CD14-positive monocyte (primary cell): ENCODE measurements at regions not wholly inside any gene's neighbourhood (a gene's known extent, or its start where the extent isn't known, plus 50 kb on each side); places are given as distances from the start of the nearest gene placed in this dataset.
"Not testable (repeated sequence)": the region's sequence is repeated elsewhere in the genome, so short reads cannot be mapped to it uniquely, and the experiment has no call there.

ENCODE experiments used
- DNase-seq, 3 donors: peaks; one replicate each; pipeline ENCODE4 v3.0.0-alpha.2; 2011 to 2022
- H2AFZ ChIP-seq: 2 replicates; pipeline ENCODE4 v1.6.0; 2012; ENCODE audit warnings: mild to moderate bottlenecking, low read depth, low read length, inconsistent platforms; ENCODE audit not compliant: insufficient read depth, poor library complexity, severe bottlenecking
- H3K27ac ChIP-seq, 2 donors: 1 replicate in 1 of 2; 2 replicates in 1 of 2; pipeline ENCODE4 v1.5.1; 2012 to 2013; ENCODE audit warnings: low read length in 2 of 2, control low read depth in 1 of 2, inconsistent platforms in 1 of 2, low read depth in 1 of 2, mild to moderate bottlenecking in 1 of 2
- H3K27me3 ChIP-seq, 2 donors: one replicate each; pipeline versions ENCODE4 v1.6.0 to v1.6.1; 2011 to 2013; ENCODE audit warnings: low read length in 2 of 2; ENCODE audit not compliant: control insufficient read depth in 2 of 2, insufficient read depth in 2 of 2
- H3K36me3 ChIP-seq, 2 donors: replicated peaks in 1 of 2; 1 replicate in 1 of 2; 2 replicates in 1 of 2; pipeline versions ENCODE4 v1.5.1 to v1.6.1; 2012 to 2013; ENCODE audit warnings: low read length in 2 of 2, control low read depth in 1 of 2, inconsistent platforms in 1 of 2, mild to moderate bottlenecking in 1 of 2; ENCODE audit not compliant: insufficient read depth in 2 of 2, control insufficient read depth in 1 of 2
- H3K4me1 ChIP-seq, 2 donors: 1 replicate in 1 of 2; 2 replicates in 1 of 2; pipeline versions ENCODE4 v1.5.1 to v1.6.1; 2012 to 2013; ENCODE audit warnings: low read length in 2 of 2, control low read depth in 1 of 2, inconsistent platforms in 1 of 2, mild to moderate bottlenecking in 1 of 2, moderate library complexity in 1 of 2; ENCODE audit not compliant: insufficient read depth in 2 of 2, control insufficient read depth in 1 of 2
- H3K4me2 ChIP-seq: replicated peaks from 2 replicates; pipeline ENCODE3; 2012; ENCODE audit warnings: low read length, moderate library complexity, mild to moderate bottlenecking; ENCODE audit not compliant: poor library complexity, severe bottlenecking; ENCODE audit errors: extremely low read depth
- H3K4me3 ChIP-seq, 3 experiments: fragments of 200-600 bp in 1 of 3; sonication (generic) in 1 of 3; replicated peaks in 1 of 3; 1 replicate in 2 of 3; 2 replicates in 1 of 3; pipeline ENCODE4 v1.5.1; 2011 to 2013; ENCODE audit warnings: low read length in 3 of 3, mild to moderate bottlenecking in 3 of 3, control low read depth in 2 of 3, low read depth in 2 of 3, inconsistent platforms in 1 of 3, moderate library complexity in 1 of 3
- H3K79me2 ChIP-seq: 2 replicates; pipeline ENCODE4 v1.6.0; 2012; ENCODE audit warnings: mild to moderate bottlenecking, control low read depth, inconsistent platforms, low read length, moderate library complexity; ENCODE audit not compliant: insufficient read depth
- H3K9ac ChIP-seq: 2 replicates; pipeline ENCODE4 v1.6.0; 2017; ENCODE audit warnings: low read length, mild to moderate bottlenecking; ENCODE audit not compliant: insufficient read depth, poor library complexity, severe bottlenecking
- H3K9me3 ChIP-seq, 2 donors: replicated peaks in 1 of 2; 1 replicate in 1 of 2; 2 replicates in 1 of 2; pipeline versions ENCODE4 v1.5.1 to v1.6.1; 2012 to 2013; ENCODE audit warnings: low read length in 2 of 2, control low read depth in 1 of 2; ENCODE audit not compliant: control insufficient read depth in 1 of 2, insufficient read depth in 1 of 2
- H4K20me1 ChIP-seq: 2 replicates; pipeline ENCODE4 v1.6.0; 2012; ENCODE audit warnings: mild to moderate bottlenecking, low read length, control low read depth, moderate library complexity; ENCODE audit not compliant: insufficient read depth
- H3K27ac Mint-ChIP-seq, 7 donors: one replicate each; pipeline ENCODE4 v1.8.0; 2020; ENCODE audit warnings: mild to moderate bottlenecking in 7 of 7, mixed read lengths in 7 of 7, moderate library complexity in 6 of 7, inconsistent platforms in 2 of 7
- H3K27me3 Mint-ChIP-seq, 3 donors: one replicate each; pipeline ENCODE4 v1.8.0; 2021 to 2022; ENCODE audit warnings: low read depth in 3 of 3, mild to moderate bottlenecking in 3 of 3, mixed read lengths in 3 of 3, moderate library complexity in 3 of 3, inconsistent platforms in 1 of 3
- H3K36me3 Mint-ChIP-seq, 2 donors: one replicate each; pipeline ENCODE4 v1.8.0; 2020; ENCODE audit warnings: mixed read lengths in 2 of 2, inconsistent platforms in 1 of 2, mild to moderate bottlenecking in 1 of 2
- H3K4me1 Mint-ChIP-seq: one replicate; pipeline ENCODE4 v1.8.0; 2020; ENCODE audit warnings: mild to moderate bottlenecking, mixed read lengths
- H3K4me3 Mint-ChIP-seq, 2 donors: one replicate each; pipeline ENCODE4 v1.8.0; 2020; ENCODE audit warnings: mild to moderate bottlenecking in 2 of 2, mixed read lengths in 2 of 2, moderate library complexity in 1 of 2
- H3K9me3 Mint-ChIP-seq, 7 donors: one replicate each; pipeline ENCODE4 v1.8.0; 2020 to 2022; ENCODE audit warnings: mixed read lengths in 7 of 7, mild to moderate bottlenecking in 6 of 7, moderate library complexity in 6 of 7, inconsistent platforms in 2 of 7
- CTCF ChIP-seq: fragments of 200-600 bp; IDR thresholded peaks from one replicate; pipeline ENCODE4 v1.8.0; 2022; ENCODE audit warnings: antibody characterized with exemption, mild to moderate bottlenecking
- WGBS: methylation state at CpG from one replicate; pipeline ENCODE4 v1.1.5; 2013; ENCODE audit warnings: missing lambda C conversion rate; ENCODE audit not compliant: insufficient coverage; 5-methylcytosine and 5-hydroxymethylcytosine counted together
- intact Hi-C, 2 donors: fragments of 100-400 bp; cut with micrococcal nuclease; formaldehyde crosslinking; loops; one replicate each; pipeline versions ENCODE4 v1.15.0 to v1.15.1; 2023

GRCh38 chr7:120190109-120190508, 82.9 kb upstream of the KCND2 start:
- Histone ChIP-seq H3K9me3 (no peaks in the 10 kb centered on the region), H3K4me3 (no peak overlapping the region), H3K4me1 (no peaks in the 10 kb centered on the region), H3K79me2 (no peaks in the 10 kb centered on the region), H3K9ac (no peak overlapping the region), H4K20me1 (no peaks in the 10 kb centered on the region), H3K27me3 (no peaks in the 10 kb centered on the region), H2AFZ (no peak overlapping the region), H3K27ac (no peak overlapping the region), H3K4me2 (no peak overlapping the region), H3K36me3 (no peaks in the 10 kb centered on the region)
- no peak overlapping the region for H3K4me3 Mint-ChIP-seq
- TF ChIP-seq CTCF = no peak
- DNase-seq = no peak
- H3K36me3 Mint-ChIP-seq = no peaks in the 10 kb centered on the region
- intact Hi-C loops = no loop called here
- H3K27ac Mint-ChIP-seq = no peak overlapping the region
- H3K9me3 Mint-ChIP-seq = peaks cover 0 to 3% (median 0%) of the 10 kb centered on the region in 7 donors
- H3K27me3 Mint-ChIP-seq = no peaks in the 10 kb centered on the region
- no peaks in the 10 kb centered on the region for H3K4me1 Mint-ChIP-seq

GRCh38 chr7:120190566-120190965, 82.4 kb upstream of the KCND2 start:
- H3K27ac ChIP-seq = no peak overlapping the region
- no peak for DNase-seq
- H3K4me3 ChIP-seq = no peak overlapping the region
- peaks cover 0 to 3% (median 0%) of the 10 kb centered on the region in 7 donors for H3K9me3 Mint-ChIP-seq
- H3K4me2 ChIP-seq = no peak overlapping the region
- intact Hi-C loops = no loop called here
- H3K36me3 Mint-ChIP-seq = no peaks in the 10 kb centered on the region
- no peaks in the 10 kb centered on the region for H3K79me2 ChIP-seq
- no peak overlapping the region for H3K4me3 Mint-ChIP-seq
- no peaks in the 10 kb centered on the region for H3K9me3 ChIP-seq
- WGBS = 71% methylated on average over 1 of the region's 1 CpG
- no peak overlapping the region for H2AFZ ChIP-seq
- TF ChIP-seq CTCF = no peak
- H3K27me3 ChIP-seq = no peaks in the 10 kb centered on the region
- no peak overlapping the region for H3K9ac ChIP-seq
- H4K20me1 ChIP-seq = no peaks in the 10 kb centered on the region
- H3K4me1 Mint-ChIP-seq = no peaks in the 10 kb centered on the region
- H3K27ac Mint-ChIP-seq = peak overlapping the region in 1 of 7 donors; percentile 33
- no peaks in the 10 kb centered on the region for H3K36me3 ChIP-seq
- H3K4me1 ChIP-seq = no peaks in the 10 kb centered on the region
- H3K27me3 Mint-ChIP-seq = no peaks in the 10 kb centered on the region

- H3K27ac Mint-ChIP-seq, H3K36me3 ChIP-seq, H3K9me3 ChIP-seq, H4K20me1 ChIP-seq, H3K27me3 ChIP-seq, H3K9ac ChIP-seq, intact Hi-C loops, H3K9me3 Mint-ChIP-seq, H3K4me1 ChIP-seq, H2AFZ ChIP-seq, H3K36me3 Mint-ChIP-seq, H3K4me3 ChIP-seq, H3K27ac ChIP-seq, DNase-seq, H3K4me2 ChIP-seq, H3K79me2 ChIP-seq, H3K4me3 Mint-ChIP-seq, H3K4me1 Mint-ChIP-seq, H3K27me3 Mint-ChIP-seq: not testable (repeated sequence)
- no CpG with 5 or more reads among the region's 1 CpG for WGBS
These were observed 81.6 kb upstream of the KCND2 start for GRCh38 chr7:120191423-120191822.
